Nephron (organoid): ENCODE measurements at regions not wholly inside any gene's neighbourhood (a gene's known extent, or its start where the extent isn't known, plus 50 kb on each side); places are given as distances from the start of the nearest gene placed in this dataset.
A peak's percentile ranks its signal among the peaks of the same experiment; 100 is the strongest.
"Not testable (repeated sequence)": the region's sequence is repeated elsewhere in the genome, so short reads cannot be mapped to it uniquely, and the experiment has no call there.

Experiments used
- H3K27ac Mint-ChIP-seq, 3 experiments: 2 replicates each; pipeline ENCODE4 v1.8.0; 2020; ENCODE audit warnings: mixed read lengths in 3 of 3, mild to moderate bottlenecking in 2 of 3, moderate library complexity in 1 of 3
- H3K27me3 Mint-ChIP-seq: 2 replicates; pipeline ENCODE4 v1.8.0; 2021; ENCODE audit warnings: low read depth, mild to moderate bottlenecking, moderate library complexity, mixed read lengths
- H3K36me3 Mint-ChIP-seq: 2 replicates; pipeline ENCODE4 v1.8.0; 2020; ENCODE audit warnings: low read depth, mixed read lengths
- H3K4me1 Mint-ChIP-seq: 2 replicates; pipeline ENCODE4 v1.8.0; 2020; ENCODE audit warnings: mixed read lengths
- H3K4me3 Mint-ChIP-seq, 3 experiments: 2 replicates each; pipeline ENCODE4 v1.8.0; 2020; ENCODE audit warnings: mild to moderate bottlenecking in 3 of 3, mixed read lengths in 3 of 3, moderate library complexity in 2 of 3
- H3K9me3 Mint-ChIP-seq: 2 replicates; pipeline ENCODE4 v1.8.0; 2020; ENCODE audit warnings: mixed read lengths
- TF ChIP-seq, protein P1 (sequence below), 3 experiments: fragments of 200-600 bp; sonication (generic); IDR thresholded peaks; one replicate each; pipeline ENCODE4 v1.5.0; 2021; ENCODE audit warnings: antibody characterized with exemption in 3 of 3; ENCODE audit not compliant: unreplicated experiment in 3 of 3

DNA sequence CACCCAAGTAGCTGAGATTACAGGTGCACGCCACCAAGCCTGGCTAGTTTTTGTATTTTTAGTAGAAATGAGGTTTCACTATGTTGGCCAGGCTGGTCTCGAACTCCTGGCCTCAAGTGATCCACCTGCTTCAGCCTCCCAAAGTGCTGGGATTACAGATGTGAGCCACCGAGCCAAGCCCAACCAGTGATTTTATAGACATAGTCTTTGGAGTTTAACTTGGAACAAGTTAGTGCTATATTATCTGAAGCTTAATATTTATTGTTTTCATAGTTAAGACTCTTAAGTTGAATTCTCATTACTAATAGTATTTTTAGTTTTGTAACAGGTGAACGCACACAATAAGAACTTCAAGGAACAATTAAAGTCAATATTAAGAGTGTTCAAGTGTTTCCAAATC is 122.1 kb downstream of the SPAG6 start:
- H3K36me3 Mint-ChIP-seq, H3K27ac Mint-ChIP-seq, H3K4me1 Mint-ChIP-seq, H3K4me3 Mint-ChIP-seq, H3K9me3 Mint-ChIP-seq: not testable (repeated sequence)
- H3K27me3 Mint-ChIP-seq: peaks cover 33% of the 10 kb centered on the region

DNA sequence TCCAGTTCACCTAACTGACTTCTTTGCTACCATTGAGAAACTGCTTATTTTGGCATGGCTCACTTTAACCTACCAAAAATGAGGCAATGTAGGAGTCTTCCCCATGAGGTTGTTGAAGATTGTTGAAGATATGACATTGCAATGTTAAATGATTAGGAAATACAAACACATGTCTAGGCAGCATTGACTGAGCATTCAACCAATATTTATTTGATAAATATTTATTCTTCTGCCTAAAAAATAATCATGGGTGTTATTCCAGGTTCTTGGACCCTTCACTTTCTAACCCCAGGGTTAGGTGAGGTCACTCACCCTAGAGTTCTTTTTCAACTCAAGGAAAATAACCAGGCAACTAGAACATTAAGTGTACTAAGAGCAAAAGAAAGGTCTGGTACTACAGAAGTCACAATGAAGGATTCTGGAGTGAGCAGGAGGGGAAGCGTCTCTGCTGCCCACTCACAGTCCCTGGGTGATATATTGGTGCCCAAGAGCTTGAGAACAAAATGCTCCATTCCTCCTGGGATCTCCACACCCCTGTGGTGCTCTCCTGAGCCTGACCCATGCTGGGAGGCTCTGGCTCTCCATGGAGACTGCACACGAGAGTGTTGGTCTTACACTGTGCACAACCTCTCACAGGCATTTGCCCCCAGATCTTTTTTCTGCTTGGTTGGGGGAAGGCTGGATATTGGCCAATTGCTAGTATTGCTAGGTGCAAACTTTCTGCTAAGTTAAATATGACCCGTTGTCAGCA is 123.4 kb downstream of the SPAG6 start:
- H3K4me3 Mint-ChIP-seq: no peak overlapping the region
- H3K27ac Mint-ChIP-seq: no peak overlapping the region
- H3K27me3 Mint-ChIP-seq: peaks cover 42% of the 10 kb centered on the region
- no peaks in the 10 kb centered on the region for H3K4me1 Mint-ChIP-seq
- no peaks in the 10 kb centered on the region for H3K36me3 Mint-ChIP-seq
- H3K9me3 Mint-ChIP-seq: no peaks in the 10 kb centered on the region
- TF ChIP-seq, protein P1, sequence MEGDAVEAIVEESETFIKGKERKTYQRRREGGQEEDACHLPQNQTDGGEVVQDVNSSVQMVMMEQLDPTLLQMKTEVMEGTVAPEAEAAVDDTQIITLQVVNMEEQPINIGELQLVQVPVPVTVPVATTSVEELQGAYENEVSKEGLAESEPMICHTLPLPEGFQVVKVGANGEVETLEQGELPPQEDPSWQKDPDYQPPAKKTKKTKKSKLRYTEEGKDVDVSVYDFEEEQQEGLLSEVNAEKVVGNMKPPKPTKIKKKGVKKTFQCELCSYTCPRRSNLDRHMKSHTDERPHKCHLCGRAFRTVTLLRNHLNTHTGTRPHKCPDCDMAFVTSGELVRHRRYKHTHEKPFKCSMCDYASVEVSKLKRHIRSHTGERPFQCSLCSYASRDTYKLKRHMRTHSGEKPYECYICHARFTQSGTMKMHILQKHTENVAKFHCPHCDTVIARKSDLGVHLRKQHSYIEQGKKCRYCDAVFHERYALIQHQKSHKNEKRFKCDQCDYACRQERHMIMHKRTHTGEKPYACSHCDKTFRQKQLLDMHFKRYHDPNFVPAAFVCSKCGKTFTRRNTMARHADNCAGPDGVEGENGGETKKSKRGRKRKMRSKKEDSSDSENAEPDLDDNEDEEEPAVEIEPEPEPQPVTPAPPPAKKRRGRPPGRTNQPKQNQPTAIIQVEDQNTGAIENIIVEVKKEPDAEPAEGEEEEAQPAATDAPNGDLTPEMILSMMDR (IDR thresholded peaks at IDR 0.05; ENCODE audit: unreplicated experiment in 3 of 3): no peak

DNA sequence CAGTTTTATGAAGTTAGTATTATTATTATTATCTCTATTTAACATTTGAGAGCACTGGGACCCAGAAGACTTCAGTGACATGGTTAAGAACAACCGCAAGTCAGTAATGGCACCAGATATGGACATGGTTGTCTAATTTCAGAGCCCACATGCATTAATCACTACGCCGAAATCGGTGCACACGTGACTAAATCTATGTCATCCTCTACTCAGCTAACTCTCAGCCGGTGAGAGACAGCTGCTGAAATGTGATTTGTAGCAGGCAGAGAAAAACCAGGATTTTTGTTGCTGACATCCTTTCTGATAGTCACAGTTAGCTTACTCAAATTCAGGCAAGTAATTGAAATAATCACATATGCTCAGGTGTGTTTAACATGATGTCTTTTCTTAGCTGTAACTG is 127.7 kb downstream of the SPAG6 start:
- H3K27ac Mint-ChIP-seq: no peak overlapping the region
- H3K36me3 Mint-ChIP-seq: no peaks in the 10 kb centered on the region
- TF ChIP-seq, protein P1 (IDR thresholded peaks at IDR 0.05; ENCODE audit: unreplicated experiment in 3 of 3): no peak
- H3K9me3 Mint-ChIP-seq: no peaks in the 10 kb centered on the region
- H3K4me3 Mint-ChIP-seq: no peak overlapping the region
- peaks cover 13% of the 10 kb centered on the region for H3K4me1 Mint-ChIP-seq
- H3K27me3 Mint-ChIP-seq: peaks cover 83% of the 10 kb centered on the region

DNA sequence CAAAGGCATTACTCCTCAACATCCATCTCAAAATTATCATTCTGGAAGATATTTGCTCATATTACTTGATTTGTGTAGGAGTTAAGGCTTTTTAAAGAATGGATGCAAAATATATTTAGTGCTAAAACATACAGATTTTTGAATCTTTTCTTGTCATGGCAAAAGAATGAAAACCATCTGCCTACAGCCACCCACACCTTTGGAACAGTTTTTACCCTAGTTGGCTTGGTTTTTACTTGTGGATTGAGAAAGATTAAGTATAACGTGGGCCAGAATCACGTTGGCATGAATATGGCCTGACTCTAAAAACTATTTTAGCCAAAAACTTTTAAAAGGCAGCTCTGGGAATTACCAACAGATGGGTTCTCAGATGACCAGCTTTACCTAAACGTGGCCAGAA is 128.2 kb downstream of the SPAG6 start:
- H3K4me3 Mint-ChIP-seq: no peak overlapping the region
- peaks cover 87% of the 10 kb centered on the region for H3K27me3 Mint-ChIP-seq
- H3K4me1 Mint-ChIP-seq: peaks cover 13% of the 10 kb centered on the region
- H3K36me3 Mint-ChIP-seq: no peaks in the 10 kb centered on the region
- no peak overlapping the region for H3K27ac Mint-ChIP-seq
- TF ChIP-seq, protein P1 (IDR thresholded peaks at IDR 0.05; ENCODE audit: unreplicated experiment in 3 of 3): no peak
- no peaks in the 10 kb centered on the region for H3K9me3 Mint-ChIP-seq

DNA sequence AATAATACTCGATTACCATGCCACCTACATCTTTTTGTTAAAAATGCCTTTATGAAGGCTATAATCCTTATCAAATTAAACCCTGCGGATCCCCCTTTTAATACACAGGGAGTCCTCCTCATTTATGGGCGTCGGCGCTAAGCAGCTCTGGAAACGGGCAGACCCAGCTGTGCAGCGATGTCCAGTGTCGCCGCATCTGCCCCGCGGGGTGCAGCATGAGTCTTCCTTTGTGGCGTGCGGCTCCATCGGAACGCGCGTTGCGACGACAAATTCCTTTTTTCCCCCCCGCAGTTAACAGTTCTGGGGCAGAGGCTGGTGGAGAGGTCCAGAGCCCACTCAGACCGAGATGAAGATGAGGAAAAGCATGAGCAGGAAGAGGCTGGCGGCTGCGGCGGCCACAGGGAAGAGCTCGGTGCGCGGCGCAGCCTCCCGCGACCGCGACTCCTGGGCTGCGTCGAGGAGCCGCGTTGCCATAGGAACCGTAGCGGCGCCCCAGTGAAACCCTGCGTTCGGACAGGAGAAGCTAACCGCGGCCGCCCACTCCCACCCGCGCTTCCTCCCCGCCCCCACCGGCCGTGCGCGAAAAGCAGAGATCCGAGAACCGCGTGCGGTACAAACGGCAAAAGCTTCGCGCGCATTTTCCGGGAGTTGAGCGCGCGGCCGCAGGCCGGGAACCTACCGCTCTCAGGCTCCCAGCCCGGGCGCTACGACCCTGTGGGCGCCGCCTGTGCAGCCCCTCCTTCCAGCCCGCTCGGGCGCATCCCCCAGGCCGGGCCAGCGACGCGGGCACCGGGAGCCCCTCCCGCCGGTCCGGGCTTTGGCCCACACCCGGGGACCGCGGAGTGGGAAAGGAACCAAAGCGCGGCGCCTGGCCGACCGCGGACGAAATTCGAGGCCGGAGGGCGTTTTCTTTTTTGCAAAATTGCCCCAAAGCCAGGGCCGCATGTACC is 130.6 kb downstream of the SPAG6 start:
- TF ChIP-seq, protein P1 (IDR thresholded peaks at IDR 0.05; ENCODE audit: unreplicated experiment in 3 of 3): no peak
- Mint-ChIP-seq H3K4me3 (peak overlapping the region; percentile 92 to 94 (median 93)), H3K4me1 (peaks cover 13% of the 10 kb centered on the region), H3K9me3 (no peaks in the 10 kb centered on the region), H3K36me3 (no peaks in the 10 kb centered on the region), H3K27ac (peak overlapping the region in 1 of 3 experiments; percentile 30), H3K27me3 (peaks cover 93% of the 10 kb centered on the region)

DNA sequence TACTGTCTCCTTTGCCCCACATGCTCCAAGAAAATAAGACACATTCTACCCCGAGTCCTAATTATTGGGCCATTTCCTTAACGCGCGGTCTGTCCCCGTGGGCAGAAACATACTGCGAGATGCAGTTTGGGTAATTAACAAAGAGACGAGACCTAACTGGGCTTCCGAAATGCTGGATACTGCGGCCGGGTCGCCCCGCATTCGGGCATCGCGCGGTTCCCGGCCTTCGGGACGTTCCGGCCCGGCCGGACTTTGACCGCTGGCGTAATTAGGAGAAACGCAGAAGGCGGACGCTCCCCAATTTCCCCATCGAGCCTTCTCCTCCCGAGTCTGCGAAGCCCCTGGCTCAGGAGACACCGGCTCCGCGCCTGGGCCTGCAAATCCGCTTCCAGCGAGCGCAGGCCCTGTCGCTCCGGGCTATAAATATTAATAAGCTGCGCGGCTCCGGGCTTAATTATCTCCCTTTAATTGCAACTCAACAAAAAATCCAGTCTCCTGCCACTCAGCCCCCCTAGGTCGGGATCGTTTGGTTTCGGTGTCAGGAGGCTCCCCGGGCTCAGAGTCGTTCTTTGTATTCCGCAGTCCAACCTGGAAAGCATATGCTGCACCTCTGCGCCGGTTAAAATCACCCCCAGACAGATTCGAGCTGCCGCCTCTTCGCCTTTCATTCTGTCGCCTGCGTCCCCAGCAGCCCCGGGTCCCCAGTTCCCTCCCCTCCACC is 131.5 kb downstream of the SPAG6 start:
- no peaks in the 10 kb centered on the region for H3K9me3 Mint-ChIP-seq
- H3K27ac Mint-ChIP-seq: no peak overlapping the region
- H3K4me3 Mint-ChIP-seq: peak overlapping the region; percentile 80 to 86 (median 86)
- peaks cover 13% of the 10 kb centered on the region for H3K4me1 Mint-ChIP-seq
- H3K36me3 Mint-ChIP-seq: no peaks in the 10 kb centered on the region
- H3K27me3 Mint-ChIP-seq: peaks cover 90% of the 10 kb centered on the region
- TF ChIP-seq, protein P1 (IDR thresholded peaks at IDR 0.05; ENCODE audit: unreplicated experiment in 3 of 3): no peak
